Natural killer cell treated with Interleukin-12 subunit alpha and Interleukin-12 subunit beta and Interleukin-15 and Interleukin-18, amount 100 ng/mL, for 72 hours (primary cell): ENCODE measurements at regions not wholly inside any gene's neighbourhood (a gene's known extent, or its start where the extent isn't known, plus 50 kb on each side); places are given as distances from the start of the nearest gene placed in this dataset.

ENCODE experiments used
- ATAC-seq, 2 donors: fragments of 150-1000 bp; cut with Tn5 transposase in 1 of 2; sonication (Bioruptor Pico), chemical (Tn5 transposase) in 1 of 2; 2 replicates each; pipeline ENCODE4 v1.10.0; 2021
- DNase-seq: peaks from one replicate; pipeline ENCODE4 v3.0.0; 2022; ENCODE audit warnings: low spot score
- H3K27ac Mint-ChIP-seq, 2 donors: 1 replicate in 1 of 2; 2 replicates in 1 of 2; pipeline ENCODE4 v1.8.0; 2022; ENCODE audit warnings: mixed read lengths in 2 of 2, mild to moderate bottlenecking in 1 of 2, moderate library complexity in 1 of 2
- H3K27me3 Mint-ChIP-seq, 2 donors: 1 replicate in 1 of 2; 2 replicates in 1 of 2; pipeline ENCODE4 v1.8.0; 2022; ENCODE audit warnings: mixed read lengths in 2 of 2
- H3K36me3 Mint-ChIP-seq: one replicate; pipeline ENCODE4 v1.8.0; 2022; ENCODE audit warnings: mixed read lengths
- H3K4me1 Mint-ChIP-seq, 2 donors: 1 replicate in 1 of 2; 2 replicates in 1 of 2; pipeline ENCODE4 v1.8.0; 2022; ENCODE audit warnings: low read depth in 2 of 2, mixed read lengths in 2 of 2, mild to moderate bottlenecking in 1 of 2
- H3K4me3 Mint-ChIP-seq: one replicate; pipeline ENCODE4 v1.8.0; 2022; ENCODE audit warnings: mixed read lengths
- H3K9me3 Mint-ChIP-seq: 2 replicates; pipeline ENCODE4 v1.8.0; 2022; ENCODE audit warnings: mixed read lengths

GRCh38 chr13:73776151-73776785 is 357.9 kb downstream of the KLF12 start:
- no peaks in the 10 kb centered on the region for H3K27me3 Mint-ChIP-seq
- ATAC-seq = no peak
- H3K4me3 Mint-ChIP-seq = no peak overlapping the region
- no peak for DNase-seq
- H3K36me3 Mint-ChIP-seq = peaks cover 12% of the 10 kb centered on the region
- no peaks in the 10 kb centered on the region for H3K9me3 Mint-ChIP-seq
- no peak overlapping the region for H3K27ac Mint-ChIP-seq
- peaks cover 0 to 16% of the 10 kb centered on the region in 2 donors for H3K4me1 Mint-ChIP-seq

DNA sequence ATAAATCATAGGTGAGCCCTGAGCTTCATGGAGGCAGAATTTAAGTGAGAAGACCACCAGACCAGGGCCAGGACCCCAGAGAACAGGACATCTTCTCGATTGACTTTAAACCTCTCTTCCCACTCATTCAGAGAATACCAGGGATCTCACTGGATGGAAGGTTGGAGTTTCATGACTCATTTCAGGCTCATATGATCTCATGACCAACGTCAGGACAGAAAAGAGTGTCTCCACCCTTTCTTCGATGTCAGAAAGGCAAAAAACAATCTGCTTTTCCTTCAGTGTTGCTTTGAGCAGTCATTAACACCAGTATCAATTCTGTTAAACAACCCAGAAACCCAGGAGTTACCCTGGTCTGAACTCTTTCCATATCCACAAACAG is 361.0 kb downstream of the KLF12 start:
- H3K27ac Mint-ChIP-seq = no peak overlapping the region
- ATAC-seq (no peak), DNase-seq (no peak)
- no peaks in the 10 kb centered on the region for H3K9me3 Mint-ChIP-seq
- H3K4me1 Mint-ChIP-seq = peaks cover 6 to 18% of the 10 kb centered on the region in 2 donors
- no peak overlapping the region for H3K4me3 Mint-ChIP-seq
- peaks cover 6% of the 10 kb centered on the region for H3K36me3 Mint-ChIP-seq
- H3K27me3 Mint-ChIP-seq = no peaks in the 10 kb centered on the region

- no peak for ATAC-seq
- Mint-ChIP-seq H3K4me1 (peaks cover 6 to 18% of the 10 kb centered on the region in 2 donors), H3K4me3 (no peak overlapping the region), H3K27ac (no peak overlapping the region), H3K9me3 (no peaks in the 10 kb centered on the region), H3K27me3 (no peaks in the 10 kb centered on the region), H3K36me3 (peaks cover 6% of the 10 kb centered on the region)
- DNase-seq = no peak
These were observed 361.6 kb downstream of the KLF12 start for GRCh38 chr13:73772449-73773167.

DNA sequence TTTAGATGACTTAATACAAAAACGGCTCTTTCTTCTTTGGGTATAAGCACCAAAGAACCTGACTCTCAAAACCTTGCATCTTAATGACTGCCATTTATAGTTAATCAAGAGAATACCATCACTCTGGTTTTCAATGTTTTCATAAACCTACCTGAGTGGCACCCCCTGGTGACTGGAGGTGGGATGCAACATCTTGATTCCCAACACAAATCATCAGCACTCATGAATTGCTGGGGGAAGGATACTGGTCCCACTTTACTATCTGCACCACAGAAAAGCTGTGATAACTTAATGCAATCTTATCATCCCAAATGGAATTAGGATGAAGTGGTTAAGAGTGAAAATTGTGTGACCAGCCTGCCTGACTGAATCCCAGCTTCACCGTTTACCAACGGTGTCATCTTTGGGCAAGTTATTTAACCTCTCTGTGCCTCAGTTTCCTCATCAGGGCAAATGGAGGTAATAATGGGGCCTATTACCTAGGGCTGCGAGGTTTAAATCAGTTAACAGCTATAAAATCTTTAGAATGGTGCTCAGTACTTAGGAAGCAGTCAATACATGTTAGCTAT is 366.4 kb downstream of the KLF12 start:
- H3K4me3 Mint-ChIP-seq = no peak overlapping the region
- peak overlapping the region; percentile 93 to 97 for H3K27ac Mint-ChIP-seq
- no peaks in the 10 kb centered on the region for H3K36me3 Mint-ChIP-seq
- H3K9me3 Mint-ChIP-seq = no peaks in the 10 kb centered on the region
- no peaks in the 10 kb centered on the region for H3K27me3 Mint-ChIP-seq
- DNase-seq (no peak), ATAC-seq (no peak)
- peaks cover 31 to 43% of the 10 kb centered on the region in 2 donors for H3K4me1 Mint-ChIP-seq

DNA sequence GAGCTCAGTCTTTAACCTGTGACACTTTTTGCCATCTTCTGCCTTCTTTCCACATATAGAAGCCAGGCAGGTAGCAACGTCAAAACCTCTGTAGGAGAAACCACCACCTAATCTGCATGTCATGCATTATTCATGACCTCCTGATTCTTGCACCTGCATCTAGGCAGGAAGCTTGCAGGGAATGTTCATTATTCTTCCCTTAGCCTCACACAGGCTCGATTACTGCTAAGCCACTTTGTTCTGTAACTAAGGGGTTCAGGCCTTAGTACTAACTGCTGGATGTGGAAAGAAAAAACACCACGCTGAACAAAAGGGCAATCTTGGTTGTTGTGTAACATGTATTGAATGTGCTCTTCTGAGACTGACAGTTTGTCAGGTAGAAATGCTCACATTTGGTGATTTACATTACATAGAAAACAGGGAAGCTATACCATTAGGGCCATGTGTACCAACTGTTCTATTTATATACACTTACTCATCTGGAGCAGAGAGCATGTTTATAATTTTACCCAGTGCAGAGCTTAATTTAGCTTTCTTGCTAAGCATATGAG is 366.9 kb downstream of the KLF12 start:
- Mint-ChIP-seq H3K9me3 (no peaks in the 10 kb centered on the region), H3K27ac (peak overlapping the region; percentile 93 to 97), H3K4me3 (no peak overlapping the region), H3K4me1 (peaks cover 26 to 43% of the 10 kb centered on the region in 2 donors), H3K36me3 (no peaks in the 10 kb centered on the region), H3K27me3 (no peaks in the 10 kb centered on the region)
- ATAC-seq (no peak), DNase-seq (no peak)

DNA sequence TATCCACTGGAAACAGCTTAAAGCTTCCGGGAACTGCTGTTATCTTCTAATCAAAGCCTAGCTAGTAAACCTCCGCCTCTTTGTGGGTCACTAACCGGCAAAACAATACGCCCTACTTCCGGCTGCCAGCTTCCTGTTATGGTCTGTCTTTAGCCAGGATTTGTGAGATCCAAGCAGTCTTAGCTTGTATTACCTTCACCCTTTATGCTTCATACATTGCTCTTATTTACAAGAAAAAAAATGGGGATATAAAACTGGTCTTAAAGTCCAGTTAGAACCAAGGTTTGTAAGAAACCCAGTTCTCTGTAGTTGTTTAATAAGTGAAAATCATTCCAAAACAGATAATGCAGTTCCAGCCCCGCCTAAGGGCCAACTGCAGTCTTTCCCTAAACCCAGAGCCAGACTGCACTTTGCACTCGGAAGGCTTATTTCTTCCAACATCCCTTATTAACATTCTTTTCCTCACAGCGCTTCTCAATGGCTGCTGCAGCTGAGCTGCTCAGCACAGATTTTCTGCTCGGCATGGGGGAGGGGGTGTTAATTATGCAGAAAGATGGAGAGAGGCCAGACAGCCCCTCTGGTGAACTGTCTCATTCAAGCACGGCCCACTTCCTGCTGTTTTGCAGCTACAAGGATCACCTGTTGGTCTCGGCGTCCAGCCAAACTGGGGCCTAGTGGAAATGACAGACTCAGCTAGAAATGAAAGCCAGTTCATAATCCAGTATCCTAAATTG is 368.4 kb downstream of the KLF12 start:
- peak; percentile 73 for DNase-seq
- ATAC-seq = peak; percentile 84 to 87
- Mint-ChIP-seq H3K4me3 (peak overlapping the region; percentile 78), H3K27ac (peak overlapping the region; percentile 93 to 97), H3K9me3 (no peaks in the 10 kb centered on the region), H3K27me3 (no peaks in the 10 kb centered on the region), H3K4me1 (peaks cover 28 to 51% of the 10 kb centered on the region in 2 donors), H3K36me3 (no peaks in the 10 kb centered on the region)

DNA sequence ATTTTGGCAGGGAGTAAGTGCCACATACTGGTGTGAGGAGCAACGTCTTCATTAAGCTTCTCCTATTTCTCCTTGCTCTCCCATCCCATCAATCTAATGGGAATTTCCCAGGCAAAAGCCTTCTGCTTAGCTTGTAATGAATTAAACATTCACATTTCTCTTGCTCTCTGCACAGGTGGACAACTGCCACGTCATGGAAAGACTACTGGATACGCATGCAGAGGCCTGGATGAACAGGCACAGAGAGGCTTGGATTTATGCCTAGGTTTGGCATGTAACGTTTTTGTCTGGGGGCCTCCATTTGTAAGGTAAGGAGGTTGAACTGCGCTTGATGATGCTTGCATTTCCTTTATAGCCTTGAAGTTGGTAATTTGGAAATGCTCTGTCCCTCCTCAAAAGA is 374.8 kb downstream of the KLF12 start:
- H3K27ac Mint-ChIP-seq = peak overlapping the region in 1 of 2 donors; percentile 73
- DNase-seq = no peak

DNA sequence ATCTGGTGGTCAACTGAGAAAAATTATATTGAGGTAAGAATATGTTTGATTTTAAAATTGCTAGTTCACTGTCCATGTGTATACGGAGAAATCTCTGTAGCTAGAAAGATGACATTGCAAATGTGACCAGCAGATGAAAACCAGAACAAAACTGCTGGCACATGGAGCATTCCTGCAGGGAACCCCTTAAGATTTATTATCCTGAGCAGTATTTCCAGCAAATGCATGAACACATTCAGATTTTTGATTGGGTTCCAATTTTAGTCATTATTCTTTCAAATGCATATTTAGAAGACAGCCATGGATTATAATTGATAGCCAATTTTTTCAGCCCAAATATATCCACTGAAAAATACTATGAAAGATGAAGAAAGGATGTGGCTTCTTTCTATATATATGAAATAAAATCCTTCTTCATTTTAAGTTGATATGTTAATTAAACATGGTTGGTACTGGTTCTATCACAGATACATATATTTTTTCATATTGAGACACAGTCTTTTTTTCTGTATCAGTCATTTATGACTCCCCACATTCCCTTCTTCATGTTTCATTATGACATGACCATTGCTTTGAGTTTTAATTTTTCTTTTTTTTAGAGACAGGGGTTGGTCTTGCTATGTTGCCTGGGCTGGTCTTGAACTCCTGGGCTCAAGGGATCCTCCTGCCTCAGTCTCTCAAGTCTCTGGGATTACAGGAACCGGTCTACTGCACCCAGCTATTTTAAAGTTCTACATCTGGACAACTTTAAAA is 376.5 kb downstream of the KLF12 start:
- ATAC-seq = no peak
- Mint-ChIP-seq H3K27ac (peak overlapping the region; percentile 33 to 74), H3K9me3 (no peaks in the 10 kb centered on the region), H3K4me1 (peaks cover 25 to 26% of the 10 kb centered on the region in 2 donors), H3K27me3 (no peaks in the 10 kb centered on the region), H3K4me3 (no peak overlapping the region), H3K36me3 (no peaks in the 10 kb centered on the region)
- DNase-seq = no peak

More for the DNA sequence above, 374.8 kb downstream of the KLF12 start:
- no peaks in the 10 kb centered on the region for H3K9me3 Mint-ChIP-seq
- H3K36me3 Mint-ChIP-seq = no peaks in the 10 kb centered on the region
- no peak for ATAC-seq
- no peak overlapping the region for H3K4me3 Mint-ChIP-seq
- peaks cover 21 to 29% of the 10 kb centered on the region in 2 donors for H3K4me1 Mint-ChIP-seq
- no peaks in the 10 kb centered on the region for H3K27me3 Mint-ChIP-seq

DNA sequence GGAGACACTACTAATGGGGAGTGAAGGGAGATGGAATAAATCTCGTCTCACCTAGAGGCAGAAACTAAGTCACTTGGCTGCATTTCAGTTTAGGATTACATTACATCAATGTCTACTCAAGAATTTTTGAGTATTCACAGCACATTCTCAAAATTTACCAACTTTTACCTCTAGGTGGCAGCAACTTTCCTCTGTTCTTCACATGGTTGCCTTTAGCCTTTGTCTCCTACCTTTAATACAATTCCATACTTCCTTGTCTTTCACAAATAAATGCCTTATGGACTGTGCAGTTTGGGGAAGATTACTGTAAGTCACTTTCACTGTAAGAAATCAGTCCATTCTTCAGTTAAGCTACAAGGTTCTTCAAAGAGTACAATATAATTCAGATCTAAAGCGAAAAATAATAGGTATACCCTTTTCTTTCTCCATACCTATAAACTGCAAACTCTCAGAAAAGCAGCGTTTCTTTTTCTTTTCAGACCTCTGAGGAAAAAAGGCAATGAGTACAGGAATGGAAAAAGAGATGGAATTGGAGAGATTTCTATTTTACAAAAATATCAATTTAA is 379.4 kb downstream of the KLF12 start:
- no peak for ATAC-seq
- H3K9me3 Mint-ChIP-seq = no peaks in the 10 kb centered on the region
- peaks cover 14 to 20% of the 10 kb centered on the region in 2 donors for H3K4me1 Mint-ChIP-seq
- H3K27ac Mint-ChIP-seq = no peak overlapping the region
- H3K4me3 Mint-ChIP-seq = no peak overlapping the region
- H3K36me3 Mint-ChIP-seq = no peaks in the 10 kb centered on the region
- DNase-seq = peak; percentile 71
- no peaks in the 10 kb centered on the region for H3K27me3 Mint-ChIP-seq

DNA sequence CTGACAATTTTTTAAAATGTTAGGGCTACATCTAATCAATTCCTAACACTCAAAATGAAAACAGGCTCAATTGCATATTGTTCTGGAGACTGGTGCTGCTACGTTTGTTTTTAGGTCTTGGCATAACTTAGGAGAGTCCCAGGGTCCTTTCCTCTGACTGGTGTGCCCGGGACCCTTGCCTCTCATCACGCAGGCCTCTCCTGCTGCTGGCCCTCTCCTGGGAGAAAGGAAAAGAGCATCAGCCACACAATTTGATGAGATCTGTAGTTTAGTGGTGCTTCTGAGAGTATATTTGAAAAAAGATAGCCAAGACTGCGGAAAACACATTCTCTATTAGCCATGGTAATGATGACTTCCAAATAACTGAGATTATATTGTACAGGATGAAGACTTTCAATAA is 380.0 kb downstream of the KLF12 start:
- H3K9me3 Mint-ChIP-seq = no peaks in the 10 kb centered on the region
- H3K27ac Mint-ChIP-seq = no peak overlapping the region
- no peaks in the 10 kb centered on the region for H3K27me3 Mint-ChIP-seq
- no peak overlapping the region for H3K4me3 Mint-ChIP-seq
- DNase-seq = no peak
- ATAC-seq = no peak
- H3K36me3 Mint-ChIP-seq = no peaks in the 10 kb centered on the region
- H3K4me1 Mint-ChIP-seq = peaks cover 10 to 15% of the 10 kb centered on the region in 2 donors

GRCh38 chr13:73751290-73751689 is 382.9 kb downstream of the KLF12 start:
- Mint-ChIP-seq H3K4me1 (peaks cover 11 to 13% of the 10 kb centered on the region in 2 donors), H3K36me3 (no peaks in the 10 kb centered on the region), H3K27ac (no peak overlapping the region), H3K9me3 (no peaks in the 10 kb centered on the region), H3K27me3 (no peaks in the 10 kb centered on the region), H3K4me3 (no peak overlapping the region)
- ATAC-seq (no peak), DNase-seq (no peak)

DNA sequence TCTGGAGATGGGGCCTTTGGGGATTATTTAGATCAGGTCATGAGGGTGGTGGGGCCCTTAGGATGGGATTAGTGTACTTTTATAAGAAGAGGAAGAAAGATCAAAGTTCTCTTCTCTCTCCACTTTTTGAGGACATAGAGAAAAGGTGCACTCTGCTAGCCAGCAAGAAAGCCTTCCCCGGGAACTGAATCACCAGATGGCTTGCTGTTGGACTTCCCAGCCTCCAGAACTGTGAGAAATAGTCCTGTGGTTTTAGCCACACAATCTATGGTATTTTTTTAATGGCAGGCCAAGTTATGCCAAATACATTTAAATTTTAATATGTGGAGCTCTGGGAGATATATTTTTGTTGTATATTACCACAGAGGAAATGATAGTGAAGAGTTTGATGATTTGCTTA is 385.8 kb downstream of the KLF12 start:
- Mint-ChIP-seq H3K27ac (no peak overlapping the region), H3K27me3 (no peaks in the 10 kb centered on the region), H3K4me1 (peaks cover 10 to 13% of the 10 kb centered on the region in 2 donors), H3K4me3 (no peak overlapping the region), H3K9me3 (no peaks in the 10 kb centered on the region), H3K36me3 (no peaks in the 10 kb centered on the region)
- ATAC-seq = no peak
- no peak for DNase-seq

- ATAC-seq (no peak), DNase-seq (no peak)
- Mint-ChIP-seq H3K27me3 (no peaks in the 10 kb centered on the region), H3K4me3 (no peak overlapping the region), H3K27ac (no peak overlapping the region), H3K9me3 (no peaks in the 10 kb centered on the region), H3K36me3 (no peaks in the 10 kb centered on the region), H3K4me1 (peaks cover 6 to 8% of the 10 kb centered on the region in 2 donors)
These were observed 389.0 kb downstream of the KLF12 start for GRCh38 chr13:73745190-73745589.
